OCI-LY1 (cell line): ENCODE measurements at regions not wholly inside any gene's neighbourhood (a gene's known extent, or its start where the extent isn't known, plus 50 kb on each side); places are given as distances from the start of the nearest gene placed in this dataset.

Experiments used
- CTCF ChIP-seq: fragments of 200-600 bp; sonication (generic), shearing (Covaris generic); IDR thresholded peaks from 2 replicates; pipeline ENCODE4 v1.5.1; 2017; ENCODE audit warnings: mild to moderate bottlenecking, antibody characterized with exemption, low read length, moderate library complexity, mixed read lengths
- EZH2 ChIP-seq: fragments of 200-600 bp; sonication (generic), shearing (Covaris generic); IDR thresholded peaks from 2 replicates; pipeline ENCODE4 v1.8.0; 2017; ENCODE audit warnings: borderline replicate concordance, mixed run types, mild to moderate bottlenecking, antibody characterized with exemption, low read length, moderate library complexity, mixed read lengths

- TF ChIP-seq CTCF, result no peak
- no peak for TF ChIP-seq EZH2
Observed at GRCh38 chr2:54366487-54367280, 89.4 kb upstream of the SPTBN1 start.
